ENCODE measurements at regions not wholly inside any gene's neighbourhood (a gene's known extent, or its start where the extent isn't known, plus 50 kb on each side); places are given as distances from the start of the nearest gene placed in this dataset.

GRCh38 chr2:176691471-176691870, 422.2 kb downstream of the MTX2 start:
- peaks cover 12% of the 10 kb centered on the region for H3K27me3 ChIP-seq
- ATAC-seq (no peak), DNase-seq (no peak)
- H3K4me1 ChIP-seq, result no peaks in the 10 kb centered on the region
- intact Hi-C loops (cut with DNase I), result no loop called here
- H3K27ac ChIP-seq, result no peak overlapping the region
- H3K9me3 ChIP-seq, result no peaks in the 10 kb centered on the region
- no peak overlapping the region for H3K4me3 ChIP-seq
- no peaks in the 10 kb centered on the region for H3K36me3 ChIP-seq
- TF ChIP-seq CTCF (IDR thresholded peaks at IDR 0.05), result no peak

- DNase-seq (no peak), ATAC-seq (no peak)
- Histone ChIP-seq H3K36me3 (no peaks in the 10 kb centered on the region), H3K4me1 (no peaks in the 10 kb centered on the region), H3K27me3 (peaks cover 12% of the 10 kb centered on the region), H3K27ac (no peak overlapping the region), H3K9me3 (no peaks in the 10 kb centered on the region), H3K4me3 (no peak overlapping the region)
- intact Hi-C loops (cut with DNase I), result no loop called here
- TF ChIP-seq CTCF (IDR thresholded peaks at IDR 0.05), result no peak
These were observed 423.3 kb downstream of the MTX2 start for GRCh38 chr2:176692533-176692932.

- intact Hi-C loops (cut with DNase I), result no loop called here
- H3K4me3 ChIP-seq, result no peak overlapping the region
- no peak for ATAC-seq
- no peaks in the 10 kb centered on the region for H3K4me1 ChIP-seq
- no peaks in the 10 kb centered on the region for H3K36me3 ChIP-seq
- H3K27me3 ChIP-seq, result peaks cover 15% of the 10 kb centered on the region
- TF ChIP-seq CTCF (IDR thresholded peaks at IDR 0.05), result no peak
- H3K9me3 ChIP-seq, result no peaks in the 10 kb centered on the region
- DNase-seq, result no peak
- no peak overlapping the region for H3K27ac ChIP-seq
These were observed 429.9 kb downstream of the MTX2 start for GRCh38 chr2:176699098-176699497.

GRCh38 chr2:176699644-176700043, 430.4 kb downstream of the MTX2 start:
- no peak overlapping the region for H3K27ac ChIP-seq
- H3K36me3 ChIP-seq, result no peaks in the 10 kb centered on the region
- no peak for TF ChIP-seq CTCF (IDR thresholded peaks at IDR 0.05)
- intact Hi-C loops (cut with DNase I), result no loop called here
- no peaks in the 10 kb centered on the region for H3K4me1 ChIP-seq
- no peak overlapping the region for H3K4me3 ChIP-seq
- H3K27me3 ChIP-seq, result peaks cover 10% of the 10 kb centered on the region
- H3K9me3 ChIP-seq, result no peaks in the 10 kb centered on the region
- ATAC-seq (no peak), DNase-seq (no peak)

GRCh38 chr2:176702131-176702530, 432.9 kb downstream of the MTX2 start:
- no peak for TF ChIP-seq CTCF (IDR thresholded peaks at IDR 0.05)
- no peak for ATAC-seq
- no peak overlapping the region for H3K27ac ChIP-seq
- H3K4me3 ChIP-seq, result no peak overlapping the region
- no peaks in the 10 kb centered on the region for H3K4me1 ChIP-seq
- no peak for DNase-seq
- no peaks in the 10 kb centered on the region for H3K9me3 ChIP-seq
- intact Hi-C loops (cut with DNase I), result no loop called here
- peaks cover 3% of the 10 kb centered on the region for H3K27me3 ChIP-seq
- no peaks in the 10 kb centered on the region for H3K36me3 ChIP-seq

- Histone ChIP-seq H3K27ac (no peak overlapping the region), H3K36me3 (no peaks in the 10 kb centered on the region), H3K27me3 (peaks cover 3% of the 10 kb centered on the region), H3K9me3 (no peaks in the 10 kb centered on the region), H3K4me3 (no peak overlapping the region), H3K4me1 (no peaks in the 10 kb centered on the region)
- intact Hi-C loops (cut with DNase I), result no loop called here
- TF ChIP-seq CTCF (IDR thresholded peaks at IDR 0.05), result no peak
- no peak for DNase-seq
- ATAC-seq, result no peak
These were observed 435.1 kb downstream of the MTX2 start for GRCh38 chr2:176704282-176704858.

All from upper lobe of right lung (tissue), 1 donor.